WTC11 (cell line): ENCODE measurements at regions not wholly inside any gene's neighbourhood (a gene's known extent, or its start where the extent isn't known, plus 50 kb on each side); places are given as distances from the start of the nearest gene placed in this dataset.

ENCODE experiments used
- ATAC-seq: fragments of 200-7000 bp; cut with Tn5 transposase; 2 replicates; pipeline ENCODE4 v1.10.0; 2021; ENCODE audit warnings: mild to moderate bottlenecking, moderate library complexity
- CTCF ChIA-PET: fragments of 300-600 bp; sonication (Branson Sonifier 250); formaldehyde crosslinking; loops from one replicate; lab custom pipeline; 2021; ENCODE audit warnings: antibody characterized with exemption; lab: Charles Lee
- POLR2A ChIA-PET: fragments of 350-600 bp; sonication (Branson Sonifier 250); formaldehyde crosslinking; loops from one replicate; lab custom pipeline; 2021; ENCODE audit warnings: antibody characterized with exemption; lab: Charles Lee
- DNase-seq: peaks from one replicate; pipeline ENCODE4 v3.0.0; 2021; ENCODE audit warnings: low spot score
- H3K27ac Mint-ChIP-seq: 2 replicates; pipeline ENCODE4 v1.8.0; 2021; ENCODE audit warnings: mixed read lengths
- H3K27me3 Mint-ChIP-seq: 2 replicates; pipeline ENCODE4 v1.8.0; 2021; ENCODE audit warnings: low read depth, mild to moderate bottlenecking, moderate library complexity, mixed read lengths
- H3K36me3 Mint-ChIP-seq: 2 replicates; pipeline ENCODE4 v1.8.0; 2021; ENCODE audit warnings: mixed read lengths
- H3K4me1 Mint-ChIP-seq: 2 replicates; pipeline ENCODE4 v1.8.0; 2022; ENCODE audit warnings: mixed read lengths
- H3K4me3 Mint-ChIP-seq: 2 replicates; pipeline ENCODE4 v1.8.0; 2021; ENCODE audit warnings: mild to moderate bottlenecking, moderate library complexity, mixed read lengths
- H3K9me3 Mint-ChIP-seq: 2 replicates; pipeline ENCODE4 v1.8.0; 2021; ENCODE audit warnings: mixed read lengths
- ATF1 ChIP-seq: sonication (generic); formaldehyde crosslinking; IDR thresholded peaks from 2 replicates; pipeline ENCODE4 v1.8.1; 2023; ENCODE audit warnings: mild to moderate bottlenecking, moderate library complexity, missing genetic modification reagents
- CREB1 ChIP-seq: sonication (generic); formaldehyde crosslinking; IDR thresholded peaks from 2 replicates; pipeline ENCODE4 v1.8.0; 2023; ENCODE audit warnings: mild to moderate bottlenecking, missing genetic modification reagents
- ESRRA ChIP-seq: sonication (generic); formaldehyde crosslinking; IDR thresholded peaks from 2 replicates; pipeline ENCODE4 v1.8.1; 2022; ENCODE audit warnings: mild to moderate bottlenecking, missing genetic modification reagents, borderline replicate concordance
- GTF2I ChIP-seq: fragments of 250-450 bp; sonication (Bioruptor Pico); conservative IDR thresholded peaks from 2 replicates; pipeline ENCODE4 v1.4.0; 2021; ENCODE audit warnings: mild to moderate bottlenecking
- KAT7 ChIP-seq: sonication (generic); formaldehyde crosslinking; IDR thresholded peaks from 2 replicates; pipeline ENCODE4 v1.8.1; 2023; ENCODE audit warnings: missing genetic modification reagents, mild to moderate bottlenecking, borderline replicate concordance
- MLX ChIP-seq: sonication (generic); formaldehyde crosslinking; IDR thresholded peaks from 2 replicates; pipeline ENCODE4 v1.8.1; 2023; ENCODE audit warnings: mild to moderate bottlenecking, missing genetic modification reagents, moderate library complexity
- MXD4 ChIP-seq: fragments of 250-450 bp; sonication (Bioruptor Pico); IDR thresholded peaks from 2 replicates; pipeline ENCODE4 v1.8.0; 2021; ENCODE audit warnings: mild to moderate bottlenecking, moderate library complexity, borderline replicate concordance
- NFYB ChIP-seq: sonication (generic); formaldehyde crosslinking; conservative IDR thresholded peaks from 2 replicates; pipeline ENCODE4 v1.8.0; 2022; ENCODE audit warnings: low read depth, missing genetic modification reagents
- NR1H2 ChIP-seq: sonication (generic); formaldehyde crosslinking; IDR thresholded peaks from 2 replicates; pipeline ENCODE4 v1.9.0; 2021; ENCODE audit warnings: mild to moderate bottlenecking, moderate library complexity, missing genetic modification reagents
- PREB ChIP-seq: sonication (generic); formaldehyde crosslinking; IDR thresholded peaks from 2 replicates; pipeline ENCODE4 v1.8.1; 2022; ENCODE audit warnings: mild to moderate bottlenecking, missing genetic modification reagents, moderate library complexity, borderline replicate concordance
- TEAD4 ChIP-seq: sonication (generic); formaldehyde crosslinking; IDR thresholded peaks from 2 replicates; pipeline ENCODE4 v1.8.0; 2022; ENCODE audit warnings: mild to moderate bottlenecking, missing genetic modification reagents
- USF2 ChIP-seq: sonication (generic); formaldehyde crosslinking; IDR thresholded peaks from 2 replicates; pipeline ENCODE4 v1.8.1; 2023; ENCODE audit warnings: mild to moderate bottlenecking, missing genetic modification reagents, moderate library complexity
- ZBTB21 ChIP-seq: sonication (generic); formaldehyde crosslinking; IDR thresholded peaks from 2 replicates; pipeline ENCODE4 v1.8.1; 2023; ENCODE audit warnings: mild to moderate bottlenecking, missing genetic modification reagents, borderline replicate concordance
- ZNF138 ChIP-seq: sonication (generic); formaldehyde crosslinking; conservative IDR thresholded peaks from 2 replicates; pipeline ENCODE4 v1.8.1; 2022; ENCODE audit warnings: mild to moderate bottlenecking, moderate library complexity, missing genetic modification reagents
- ZNF219 ChIP-seq: sonication (generic); formaldehyde crosslinking; IDR thresholded peaks from 2 replicates; pipeline ENCODE4 v1.8.0; 2023; ENCODE audit warnings: missing genetic modification reagents, mild to moderate bottlenecking, borderline replicate concordance
- ZNF416 ChIP-seq: fragments of 250-450 bp; sonication (Bioruptor Pico); IDR thresholded peaks from 2 replicates; pipeline ENCODE4 v1.9.0; 2021; ENCODE audit warnings: mild to moderate bottlenecking, inconsistent platforms
- ZNF671 ChIP-seq: fragments of 250-450 bp; sonication (Bioruptor Pico); IDR thresholded peaks from 2 replicates; pipeline ENCODE4 v1.8.0; 2021; ENCODE audit warnings: mild to moderate bottlenecking
- TF ChIP-seq, protein P1 (sequence below): sonication (generic); formaldehyde crosslinking; IDR thresholded peaks from 2 replicates; pipeline ENCODE4 v1.8.0; 2023; ENCODE audit warnings: mild to moderate bottlenecking, missing genetic modification reagents
- TF ChIP-seq, protein P2 (sequence below): sonication (generic); formaldehyde crosslinking; IDR thresholded peaks from 2 replicates; pipeline ENCODE4 v1.8.1; 2022; ENCODE audit warnings: low read depth, missing genetic modification reagents, borderline replicate concordance
- TF ChIP-seq, protein P3 (sequence below): sonication (generic); formaldehyde crosslinking; IDR thresholded peaks from 2 replicates; pipeline ENCODE4 v1.8.1; 2022; ENCODE audit warnings: mild to moderate bottlenecking, moderate library complexity, missing genetic modification reagents

- no peak for TF ChIP-seq USF2
- TF ChIP-seq ZBTB21 (CRISPR knock-in tag), result no peak
These were observed 66.0 kb upstream of the PREP start (continued) for GRCh38 chr6:105468850-105469249.

DNA sequence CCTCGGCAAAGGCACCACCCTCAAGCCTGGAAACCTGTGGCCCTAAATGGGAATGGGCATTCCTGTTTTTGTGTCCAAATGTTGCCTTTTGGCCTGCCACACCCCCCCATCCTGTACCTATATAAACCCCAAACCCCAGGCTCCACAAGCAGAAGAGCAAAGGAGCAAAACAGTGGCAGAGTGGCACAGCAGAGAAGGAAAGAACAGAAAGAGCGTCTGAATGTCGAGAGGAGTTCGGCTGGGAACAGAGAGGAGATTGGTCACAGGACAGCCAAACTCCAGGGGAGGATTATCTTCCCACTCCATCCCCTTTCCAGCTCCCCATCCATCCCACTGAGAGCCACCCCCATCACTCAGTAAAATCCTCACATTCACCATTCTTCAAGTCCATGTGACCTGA, 58.0 kb upstream of the PREP start:
- H3K27me3 Mint-ChIP-seq, result peaks cover 4% of the 10 kb centered on the region
- H3K27ac Mint-ChIP-seq, result no peak overlapping the region
- H3K4me1 Mint-ChIP-seq, result peaks cover 10% of the 10 kb centered on the region
- H3K9me3 Mint-ChIP-seq, result peaks cover 24% of the 10 kb centered on the region
- ATAC-seq (no peak), DNase-seq (no peak)
- ChIA-PET CTCF (no interaction called here), POLR2A (no interaction called here)
- no peak for TF ChIP-seq ZNF219 (CRISPR knock-in tag)
- no peak for TF ChIP-seq ATF1
- H3K4me3 Mint-ChIP-seq, result no peak overlapping the region
- H3K36me3 Mint-ChIP-seq, result peaks cover 10% of the 10 kb centered on the region

DNA sequence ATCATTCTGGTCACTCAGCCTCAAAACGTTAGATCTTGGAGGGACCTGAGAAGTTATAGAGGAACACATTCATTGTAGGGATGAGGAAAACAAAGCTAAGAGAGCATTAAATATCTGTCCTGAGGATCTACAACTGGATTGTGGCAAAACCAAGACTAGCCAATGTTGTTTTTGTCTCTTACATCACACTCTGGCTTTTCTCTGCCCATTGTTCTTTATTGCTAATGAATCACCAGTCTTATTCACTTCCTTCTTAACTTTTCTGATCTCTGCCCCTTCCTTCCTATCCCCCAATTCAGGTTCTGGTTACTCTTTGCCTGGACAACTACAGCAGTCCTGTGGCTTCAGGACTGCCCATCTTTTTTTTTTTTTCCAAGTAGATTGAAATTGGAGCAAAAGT, 57.0 kb upstream of the PREP start:
- peaks cover 17% of the 10 kb centered on the region for H3K9me3 Mint-ChIP-seq
- ATAC-seq (no peak), DNase-seq (no peak)
- TF ChIP-seq NFYB (CRISPR knock-in tag), result no peak
- no peak for TF ChIP-seq NR1H2 (CRISPR knock-in tag)
- TF ChIP-seq PREB (CRISPR knock-in tag), result no peak
- no peak for TF ChIP-seq GTF2I (CRISPR knock-in tag)
- no peak for TF ChIP-seq ZNF416 (CRISPR knock-in tag)
- TF ChIP-seq, protein P1, sequence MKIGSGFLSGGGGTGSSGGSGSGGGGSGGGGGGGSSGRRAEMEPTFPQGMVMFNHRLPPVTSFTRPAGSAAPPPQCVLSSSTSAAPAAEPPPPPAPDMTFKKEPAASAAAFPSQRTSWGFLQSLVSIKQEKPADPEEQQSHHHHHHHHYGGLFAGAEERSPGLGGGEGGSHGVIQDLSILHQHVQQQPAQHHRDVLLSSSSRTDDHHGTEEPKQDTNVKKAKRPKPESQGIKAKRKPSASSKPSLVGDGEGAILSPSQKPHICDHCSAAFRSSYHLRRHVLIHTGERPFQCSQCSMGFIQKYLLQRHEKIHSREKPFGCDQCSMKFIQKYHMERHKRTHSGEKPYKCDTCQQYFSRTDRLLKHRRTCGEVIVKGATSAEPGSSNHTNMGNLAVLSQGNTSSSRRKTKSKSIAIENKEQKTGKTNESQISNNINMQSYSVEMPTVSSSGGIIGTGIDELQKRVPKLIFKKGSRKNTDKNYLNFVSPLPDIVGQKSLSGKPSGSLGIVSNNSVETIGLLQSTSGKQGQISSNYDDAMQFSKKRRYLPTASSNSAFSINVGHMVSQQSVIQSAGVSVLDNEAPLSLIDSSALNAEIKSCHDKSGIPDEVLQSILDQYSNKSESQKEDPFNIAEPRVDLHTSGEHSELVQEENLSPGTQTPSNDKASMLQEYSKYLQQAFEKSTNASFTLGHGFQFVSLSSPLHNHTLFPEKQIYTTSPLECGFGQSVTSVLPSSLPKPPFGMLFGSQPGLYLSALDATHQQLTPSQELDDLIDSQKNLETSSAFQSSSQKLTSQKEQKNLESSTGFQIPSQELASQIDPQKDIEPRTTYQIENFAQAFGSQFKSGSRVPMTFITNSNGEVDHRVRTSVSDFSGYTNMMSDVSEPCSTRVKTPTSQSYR (CRISPR knock-in tag), result no peak
- TF ChIP-seq, protein P2, sequence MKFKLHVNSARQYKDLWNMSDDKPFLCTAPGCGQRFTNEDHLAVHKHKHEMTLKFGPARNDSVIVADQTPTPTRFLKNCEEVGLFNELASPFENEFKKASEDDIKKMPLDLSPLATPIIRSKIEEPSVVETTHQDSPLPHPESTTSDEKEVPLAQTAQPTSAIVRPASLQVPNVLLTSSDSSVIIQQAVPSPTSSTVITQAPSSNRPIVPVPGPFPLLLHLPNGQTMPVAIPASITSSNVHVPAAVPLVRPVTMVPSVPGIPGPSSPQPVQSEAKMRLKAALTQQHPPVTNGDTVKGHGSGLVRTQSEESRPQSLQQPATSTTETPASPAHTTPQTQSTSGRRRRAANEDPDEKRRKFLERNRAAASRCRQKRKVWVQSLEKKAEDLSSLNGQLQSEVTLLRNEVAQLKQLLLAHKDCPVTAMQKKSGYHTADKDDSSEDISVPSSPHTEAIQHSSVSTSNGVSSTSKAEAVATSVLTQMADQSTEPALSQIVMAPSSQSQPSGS (CRISPR knock-in tag), result no peak
- no peak for TF ChIP-seq KAT7 (CRISPR knock-in tag)
- no peak for TF ChIP-seq CREB1
- no peak for TF ChIP-seq ZNF671
- no peak for TF ChIP-seq MLX
- no peak for TF ChIP-seq MXD4 (CRISPR knock-in tag)
- TF ChIP-seq, protein P3, sequence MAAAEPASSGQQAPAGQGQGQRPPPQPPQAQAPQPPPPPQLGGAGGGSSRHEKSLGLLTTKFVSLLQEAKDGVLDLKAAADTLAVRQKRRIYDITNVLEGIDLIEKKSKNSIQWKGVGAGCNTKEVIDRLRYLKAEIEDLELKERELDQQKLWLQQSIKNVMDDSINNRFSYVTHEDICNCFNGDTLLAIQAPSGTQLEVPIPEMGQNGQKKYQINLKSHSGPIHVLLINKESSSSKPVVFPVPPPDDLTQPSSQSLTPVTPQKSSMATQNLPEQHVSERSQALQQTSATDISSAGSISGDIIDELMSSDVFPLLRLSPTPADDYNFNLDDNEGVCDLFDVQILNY (CRISPR knock-in tag), result no peak
- no peak for TF ChIP-seq ZNF138 (CRISPR knock-in tag)
- TF ChIP-seq ESRRA (CRISPR knock-in tag), result no peak
- no peak for TF ChIP-seq TEAD4 (CRISPR knock-in tag)
- H3K4me1 Mint-ChIP-seq, result peaks cover 10% of the 10 kb centered on the region
- ChIA-PET POLR2A (no interaction called here), CTCF (no interaction called here)
- no peak overlapping the region for H3K27ac Mint-ChIP-seq
- peaks cover under 1% of the 10 kb centered on the region; the same call in 1 of the 2 replicates for H3K27me3 Mint-ChIP-seq
- H3K36me3 Mint-ChIP-seq, result peaks cover 4% of the 10 kb centered on the region
- no peak overlapping the region for H3K4me3 Mint-ChIP-seq
